GM23338 (cell line): ENCODE measurements at regions not wholly inside any gene's neighbourhood (a gene's known extent, or its start where the extent isn't known, plus 50 kb on each side); places are given as distances from the start of the nearest gene placed in this dataset.

ENCODE experiments used
- ATAC-seq: fragments of 200-7000 bp; cut with Tn5 transposase; 3 replicates; pipeline ENCODE4 v1.9.1; 2020
- DNase-seq: peaks from one replicate; pipeline ENCODE4 v3.0.0-alpha.2; 2015; ENCODE audit warnings: low spot score
- H2AFZ ChIP-seq: fragments of 200-600 bp; sonication (generic); 2 replicates; pipeline ENCODE4 v1.8.0; 2016; ENCODE audit warnings: antibody characterized with exemption, mild to moderate bottlenecking, moderate library complexity
- H3F3A ChIP-seq: fragments of 200-600 bp; sonication (generic); replicated peaks from 2 replicates; pipeline ENCODE4 v1.8.0; 2017; ENCODE audit warnings: antibody characterized with exemption, mixed run types, low read depth
- H3K27ac ChIP-seq: fragments of 200-600 bp; sonication (generic); 2 replicates; pipeline ENCODE4 v1.6.1; 2016; ENCODE audit warnings: low read depth
- H3K27me3 ChIP-seq: fragments of 200-600 bp; sonication (generic); 2 replicates; pipeline ENCODE4 v1.8.0; 2016; ENCODE audit warnings: mild to moderate bottlenecking, mixed run types, moderate library complexity; ENCODE audit not compliant: insufficient read depth
- H3K36me3 ChIP-seq: fragments of 200-600 bp; sonication (generic); 2 replicates; pipeline ENCODE4 v1.8.0; 2016; ENCODE audit warnings: mild to moderate bottlenecking; ENCODE audit not compliant: insufficient read depth
- H3K4me1 ChIP-seq: fragments of 200-600 bp; sonication (generic); 2 replicates; pipeline ENCODE4 v1.8.0; 2016; ENCODE audit warnings: mild to moderate bottlenecking, moderate library complexity; ENCODE audit not compliant: insufficient read depth
- H3K4me2 ChIP-seq: fragments of 200-600 bp; sonication (generic); 2 replicates; pipeline ENCODE4 v1.7.1; 2017; ENCODE audit warnings: mixed run types
- H3K4me3 ChIP-seq: fragments of 200-600 bp; sonication (generic); 2 replicates; pipeline ENCODE4 v1.6.1; 2016; ENCODE audit warnings: mixed run types
- H3K79me2 ChIP-seq: fragments of 200-600 bp; sonication (generic); replicated peaks from 2 replicates; pipeline ENCODE4 v1.8.0; 2017; ENCODE audit warnings: mild to moderate bottlenecking; ENCODE audit not compliant: insufficient read depth
- H3K9me2 ChIP-seq: fragments of 200-600 bp; sonication (generic); 2 replicates; pipeline ENCODE4 v1.8.0; 2017; ENCODE audit not compliant: insufficient read depth
- H4K20me1 ChIP-seq: fragments of 200-600 bp; sonication (generic); replicated peaks from 2 replicates; pipeline ENCODE4 v1.8.0; 2017; ENCODE audit warnings: mild to moderate bottlenecking; ENCODE audit not compliant: insufficient read depth
- H3K27ac Mint-ChIP-seq: 2 replicates; pipeline ENCODE4 v1.8.0; 2020; ENCODE audit warnings: inconsistent platforms, mild to moderate bottlenecking, moderate library complexity, mixed read lengths
- H3K27me3 Mint-ChIP-seq: 3 replicates; pipeline ENCODE4 v1.8.0; 2022; ENCODE audit warnings: low read depth, mild to moderate bottlenecking, moderate library complexity, mixed read lengths, inconsistent platforms; ENCODE audit not compliant: insufficient read depth, poor library complexity
- H3K36me3 Mint-ChIP-seq: 3 replicates; pipeline ENCODE4 v1.8.0; 2021; ENCODE audit warnings: low read depth, mild to moderate bottlenecking, inconsistent platforms, moderate library complexity, mixed read lengths
- H3K4me1 Mint-ChIP-seq: 3 replicates; pipeline ENCODE4 v1.8.0; 2020; ENCODE audit warnings: mild to moderate bottlenecking, inconsistent platforms, mixed read lengths
- H3K4me3 Mint-ChIP-seq: 3 replicates; pipeline ENCODE4 v1.8.0; 2021; ENCODE audit warnings: moderate library complexity, mild to moderate bottlenecking, inconsistent platforms, mixed read lengths
- H3K9me3 Mint-ChIP-seq: 3 replicates; pipeline ENCODE4 v1.8.0; 2020; ENCODE audit warnings: moderate library complexity, mild to moderate bottlenecking, inconsistent platforms, mixed read lengths
- CREB1 ChIP-seq: fragments of 250-450 bp; sonication (Bioruptor Pico); IDR thresholded peaks from 2 replicates; pipeline ENCODE4 v1.5.0; 2020; ENCODE audit warnings: low read depth, mild to moderate bottlenecking, moderate library complexity
- EZH2 ChIP-seq: fragments of 200-600 bp; sonication (generic); IDR thresholded peaks from one replicate; pipeline ENCODE4 v1.8.0; 2017; ENCODE audit warnings: antibody characterized with exemption, mild to moderate bottlenecking, low read depth; ENCODE audit not compliant: unreplicated experiment
- EZH2phosphoT487 ChIP-seq: fragments of 200-600 bp; sonication (generic); IDR thresholded peaks from one replicate; pipeline ENCODE4 v1.8.1; 2018; ENCODE audit warnings: antibody characterized with exemption; ENCODE audit not compliant: unreplicated experiment
- JUNB ChIP-seq: IDR thresholded peaks from one replicate; pipeline ENCODE4 v1.6.1; 2016; ENCODE audit warnings: antibody characterized with exemption; ENCODE audit not compliant: unreplicated experiment
- NANOG ChIP-seq: IDR thresholded peaks from 2 replicates; pipeline ENCODE4 v1.6.1; 2016; ENCODE audit warnings: antibody characterized with exemption, borderline replicate concordance
- POLR2AphosphoS5 ChIP-seq: IDR thresholded peaks from 2 replicates; pipeline ENCODE4 v1.6.1; 2016; ENCODE audit warnings: antibody characterized with exemption, low read depth
- REST ChIP-seq: IDR thresholded peaks from one replicate; pipeline ENCODE4 v1.6.1; 2018; ENCODE audit warnings: antibody characterized with exemption; ENCODE audit not compliant: unreplicated experiment
- STAT1 ChIP-seq: IDR thresholded peaks from one replicate; pipeline ENCODE4 v1.6.1; 2016; ENCODE audit warnings: antibody characterized with exemption; ENCODE audit not compliant: unreplicated experiment
- ZNF114 ChIP-seq: fragments of 250-450 bp; sonication (Bioruptor Pico); IDR thresholded peaks from 2 replicates; pipeline ENCODE4 v1.5.0; 2020; ENCODE audit warnings: mild to moderate bottlenecking, moderate library complexity
- ZNF331 ChIP-seq: fragments of 250-450 bp; sonication (Bioruptor Pico); IDR thresholded peaks from 2 replicates; pipeline ENCODE4 v1.5.0; 2020; ENCODE audit warnings: low read depth, mild to moderate bottlenecking, moderate library complexity
- TF ChIP-seq, protein P1 (sequence below): IDR thresholded peaks from 2 replicates; pipeline ENCODE4 v1.6.1; 2016; ENCODE audit warnings: antibody characterized with exemption

GRCh38 chr22:27151407-27151806 lies 494.0 kb downstream of the MIAT start (continued):
- TF ChIP-seq, protein P1, sequence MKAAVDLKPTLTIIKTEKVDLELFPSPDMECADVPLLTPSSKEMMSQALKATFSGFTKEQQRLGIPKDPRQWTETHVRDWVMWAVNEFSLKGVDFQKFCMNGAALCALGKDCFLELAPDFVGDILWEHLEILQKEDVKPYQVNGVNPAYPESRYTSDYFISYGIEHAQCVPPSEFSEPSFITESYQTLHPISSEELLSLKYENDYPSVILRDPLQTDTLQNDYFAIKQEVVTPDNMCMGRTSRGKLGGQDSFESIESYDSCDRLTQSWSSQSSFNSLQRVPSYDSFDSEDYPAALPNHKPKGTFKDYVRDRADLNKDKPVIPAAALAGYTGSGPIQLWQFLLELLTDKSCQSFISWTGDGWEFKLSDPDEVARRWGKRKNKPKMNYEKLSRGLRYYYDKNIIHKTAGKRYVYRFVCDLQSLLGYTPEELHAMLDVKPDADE: no peak
- TF ChIP-seq JUNB: no peak

GRCh38 chr22:27152033-27152432 lies 494.6 kb downstream of the MIAT start:
- no peak overlapping the region for H3K27ac Mint-ChIP-seq
- no peaks in the 10 kb centered on the region for H3F3A ChIP-seq
- peaks cover 3% of the 10 kb centered on the region for H3K27me3 Mint-ChIP-seq
- DNase-seq (no peak), ATAC-seq (no peak)
- H3K79me2 ChIP-seq: no peaks in the 10 kb centered on the region
- no peak overlapping the region for H3K4me2 ChIP-seq
- H3K9me2 ChIP-seq: no peaks in the 10 kb centered on the region
- H3K27me3 ChIP-seq: no peaks in the 10 kb centered on the region
- no peak overlapping the region for H3K4me3 ChIP-seq
- no peaks in the 10 kb centered on the region for H3K36me3 ChIP-seq
- H3K9me3 Mint-ChIP-seq: no peaks in the 10 kb centered on the region
- H3K4me1 ChIP-seq: no peaks in the 10 kb centered on the region
- H3K27ac ChIP-seq: no peak overlapping the region
- TF ChIP-seq, protein P1: no peak
- no peak for TF ChIP-seq EZH2phosphoT487
- TF ChIP-seq STAT1: no peak
- no peak for TF ChIP-seq CREB1 (CRISPR knock-in tag)
- no peak for TF ChIP-seq EZH2
- no peak for TF ChIP-seq POLR2AphosphoS5
- TF ChIP-seq JUNB: no peak
- no peak overlapping the region for H3K4me3 Mint-ChIP-seq
- H3K4me1 Mint-ChIP-seq: peaks cover 11% of the 10 kb centered on the region
- H3K36me3 Mint-ChIP-seq: no peaks in the 10 kb centered on the region
- H2AFZ ChIP-seq: no peak overlapping the region
- no peaks in the 10 kb centered on the region for H4K20me1 ChIP-seq

DNA sequence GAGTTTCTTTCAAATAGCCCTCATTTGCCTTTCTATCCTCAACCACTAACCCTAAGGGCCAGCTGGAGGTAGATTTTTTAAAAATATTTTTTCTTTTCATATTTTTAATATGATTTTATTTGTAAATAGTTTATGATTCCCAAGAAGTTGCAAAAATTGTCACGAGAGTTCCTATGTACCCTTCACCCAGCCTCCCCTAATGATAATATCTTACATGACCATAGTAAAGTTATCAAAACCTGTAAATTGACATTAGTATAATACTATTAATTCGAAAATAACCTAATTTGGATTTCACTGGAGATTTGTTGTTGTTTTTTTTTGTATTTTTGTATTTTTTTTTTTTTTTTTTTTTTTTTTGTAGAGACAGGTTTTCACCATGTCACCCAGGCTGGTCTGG lies 495.5 kb downstream of the MIAT start:
- Histone ChIP-seq H3K79me2 (no peaks in the 10 kb centered on the region), H3K36me3 (no peaks in the 10 kb centered on the region), H3F3A (no peaks in the 10 kb centered on the region), H3K4me2 (no peak overlapping the region), H3K27ac (no peak overlapping the region), H3K4me3 (no peak overlapping the region), H3K4me1 (no peaks in the 10 kb centered on the region; the same call in 1 of the 2 replicates), H3K9me2 (no peaks in the 10 kb centered on the region), H2AFZ (no peak overlapping the region), H4K20me1 (no peaks in the 10 kb centered on the region), H3K27me3 (no peaks in the 10 kb centered on the region)
- ATAC-seq (no peak), DNase-seq (no peak)
- H3K4me1 Mint-ChIP-seq: peaks cover 15% of the 10 kb centered on the region
- no peak overlapping the region for H3K27ac Mint-ChIP-seq
- H3K4me3 Mint-ChIP-seq: no peak overlapping the region
- no peaks in the 10 kb centered on the region for H3K36me3 Mint-ChIP-seq
- H3K9me3 Mint-ChIP-seq: no peaks in the 10 kb centered on the region
- H3K27me3 Mint-ChIP-seq: no peaks in the 10 kb centered on the region
- no peak for TF ChIP-seq JUNB
- no peak for TF ChIP-seq ZNF331
- TF ChIP-seq NANOG: no peak
- no peak for TF ChIP-seq STAT1
- TF ChIP-seq REST: no peak
- TF ChIP-seq ZNF114: no peak
- TF ChIP-seq POLR2AphosphoS5: no peak
- TF ChIP-seq EZH2: no peak
